Stomach (tissue), 8 donors: ENCODE measurements at regions not wholly inside any gene's neighbourhood (a gene's known extent, or its start where the extent isn't known, plus 50 kb on each side); places are given as distances from the start of the nearest gene placed in this dataset.
A peak's percentile ranks its signal among the peaks of the same experiment; 100 is the strongest.
"Not testable (repeated sequence)": the region's sequence is repeated elsewhere in the genome, so short reads cannot be mapped to it uniquely, and the experiment has no call there.

Experiments used
- DNase-seq, 2 donors: peaks; one replicate each; pipeline versions ENCODE4 v3.0.0 to v3.0.0-alpha.2; 2013 to 2019
- H3K27ac ChIP-seq, 5 donors: fragments of 200-600 bp in 4 of 5; sonication (generic) in 4 of 5; one replicate each; pipeline ENCODE4 v1.5.1; 2013 to 2019; ENCODE audit warnings: mild to moderate bottlenecking in 1 of 5, moderate library complexity in 1 of 5
- H3K27me3 ChIP-seq, 3 donors: fragments of 200-600 bp; sonication (generic); one replicate each; pipeline ENCODE4 v1.5.1; 2017 to 2019; ENCODE audit warnings: mixed run types in 1 of 3
- H3K36me3 ChIP-seq, 4 donors: fragments of 200-600 bp; sonication (generic); 1 replicate in 3 of 4; 2 replicates in 1 of 4; pipeline ENCODE4 v1.5.1; 2016 to 2019
- H3K4me1 ChIP-seq, 4 donors: fragments of 200-600 bp; sonication (generic); one replicate each; pipeline ENCODE4 v1.5.1; 2016 to 2019
- H3K4me3 ChIP-seq, 4 donors: fragments of 200-600 bp; sonication (generic) in 3 of 4; one replicate each; pipeline ENCODE4 v1.5.1; 2016 to 2019; ENCODE audit warnings: mild to moderate bottlenecking in 1 of 4
- H3K9me3 ChIP-seq, 4 donors: fragments of 200-600 bp; sonication (generic); one replicate each; pipeline ENCODE4 v1.5.1; 2016 to 2019
- CTCF ChIP-seq, 7 experiments: fragments of 450-650 bp in 4 of 7; fragments of 200-600 bp in 3 of 7; sonication (generic) in 3 of 7; IDR thresholded peaks; one replicate each; pipeline ENCODE4 v1.5.1; 2016 to 2019; ENCODE audit warnings: antibody characterized with exemption in 7 of 7, control low read depth in 2 of 7, mild to moderate bottlenecking in 1 of 7
- EP300 ChIP-seq: sonication (generic); formaldehyde crosslinking; IDR thresholded peaks from one replicate; pipeline ENCODE4 v1.6.1; 2017; ENCODE audit warnings: antibody characterized with exemption
- POLR2A ChIP-seq, 4 donors: fragments of 450-650 bp; IDR thresholded peaks; one replicate each; pipeline ENCODE4 v1.6.1; 2016; ENCODE audit warnings: antibody characterized with exemption in 4 of 4, control low read depth in 2 of 4, mild to moderate bottlenecking in 1 of 4, moderate library complexity in 1 of 4
- POLR2AphosphoS5 ChIP-seq, 3 donors: sonication (generic); formaldehyde crosslinking; IDR thresholded peaks; one replicate each; pipeline ENCODE4 v1.6.1; 2016; ENCODE audit warnings: antibody characterized with exemption in 3 of 3
- WGBS, 5 donors: extraction: QIAGEN DNeasy Blood & Tissue Kit in 3 of 5; methylation state at CpG; one replicate each; pipeline versions ENCODE4 v1.1.5 to v1.1.7; 2013 to 2018; 5-methylcytosine and 5-hydroxymethylcytosine counted together
- intact Hi-C: fragments of 100-400 bp; cut with DNase I; formaldehyde crosslinking; loops from one replicate; pipeline ENCODE4 v1.15.1; 2023; ENCODE audit warnings: low total_unique reads
- donor health status: healthy with polysubstance abuse.
- donor health status: Bipolar disorder and iron deficiency.
- donor health status: healthy.

- Histone ChIP-seq H3K27me3 (peaks cover 0 to 21% (median 0%) of the 10 kb centered on the region in 3 donors), H3K4me3 (no peak overlapping the region), H3K9me3 (no peaks in the 10 kb centered on the region), H3K36me3 (no peaks in the 10 kb centered on the region), H3K27ac (no peak overlapping the region), H3K4me1 (no peaks in the 10 kb centered on the region)
- TF ChIP-seq POLR2AphosphoS5 (IDR thresholded peaks at IDR 0.05), result no peak
- no peak for TF ChIP-seq CTCF (IDR thresholded peaks at IDR 0.05)
- no peak for TF ChIP-seq EP300
- no peak for TF ChIP-seq POLR2A (IDR thresholded peaks at IDR 0.05)
- intact Hi-C loops, result no loop called here
- no peak for DNase-seq
- WGBS, 5 donors, result 80 to 86% (median 85%) methylated on average over 3 of the region's 3 CpGs
Measured at GRCh38 chr5:174560861-174561260, 163.5 kb upstream of the MSX2 start.

- intact Hi-C loops, H3K36me3 ChIP-seq, H3K4me1 ChIP-seq, H3K4me3 ChIP-seq, H3K27ac ChIP-seq, DNase-seq, H3K9me3 ChIP-seq: not testable (repeated sequence)
- H3K27me3 ChIP-seq, result peaks cover 0 to 21% (median 0%) of the 10 kb centered on the region in 3 donors
- 32 to 51% (median 37%) methylated on average over 6 of the region's 6 CpGs for WGBS, 5 donors
Measured at GRCh38 chr5:174563040-174563439, 161.3 kb upstream of the MSX2 start.

GRCh38 chr5:174563899-174564298 is 160.5 kb upstream of the MSX2 start:
- 45 to 61% (median 55%) methylated on average over 9 of the region's 9 CpGs for whole genome bisulfite sequencing, 5 donors
- TF ChIP-seq EP300 (no peak), POLR2A (IDR thresholded peaks at IDR 0.05) (no peak), CTCF (IDR thresholded peaks at IDR 0.05) (no peak), POLR2AphosphoS5 (IDR thresholded peaks at IDR 0.05) (no peak)
- DNase-seq, result peak; percentile 42 to 44
- peaks cover 0 to 21% (median 0%) of the 10 kb centered on the region in 3 donors for H3K27me3 ChIP-seq
- H3K9me3 ChIP-seq, result no peaks in the 10 kb centered on the region
- intact Hi-C loops, result no loop called here
- H3K36me3 ChIP-seq, result no peaks in the 10 kb centered on the region
- H3K4me3 ChIP-seq, result no peak overlapping the region
- no peak overlapping the region for H3K27ac ChIP-seq
- H3K4me1 ChIP-seq, result no peaks in the 10 kb centered on the region

GRCh38 chr5:174567506-174568141 is 156.8 kb upstream of the MSX2 start:
- no peak for DNase-seq
- Histone ChIP-seq H3K4me3 (no peak overlapping the region), H3K36me3 (no peaks in the 10 kb centered on the region), H3K27ac (no peak overlapping the region), H3K9me3 (no peaks in the 10 kb centered on the region), H3K27me3 (no peaks in the 10 kb centered on the region), H3K4me1 (peaks cover 0 to 10% (median 6%) of the 10 kb centered on the region in 4 donors)
- no peak for TF ChIP-seq EP300
- intact Hi-C loops, result no loop called here
- 81 to 90% (median 84%) methylated on average over 7 of the region's 7 CpGs for WGBS, 5 donors

- intact Hi-C loops, result no loop called here
- DNase-seq, result no peak
- WGBS, 5 donors, result 68 to 89% (median 79%) methylated on average over 4 of the region's 4 CpGs
- H3K9me3 ChIP-seq, result no peaks in the 10 kb centered on the region
- peaks cover 0 to 10% (median 6%) of the 10 kb centered on the region in 4 donors for H3K4me1 ChIP-seq
- H3K4me3 ChIP-seq, result no peak overlapping the region
- H3K27ac ChIP-seq, result no peak overlapping the region
- H3K36me3 ChIP-seq, result no peaks in the 10 kb centered on the region
- H3K27me3 ChIP-seq, result no peaks in the 10 kb centered on the region
- TF ChIP-seq POLR2AphosphoS5 (IDR thresholded peaks at IDR 0.05), result no peak
- no peak for TF ChIP-seq CTCF (IDR thresholded peaks at IDR 0.05)
- no peak for TF ChIP-seq POLR2A (IDR thresholded peaks at IDR 0.05)
- no peak for TF ChIP-seq EP300
Measured at GRCh38 chr5:174570662-174571061, 153.7 kb upstream of the MSX2 start.
